HG02870 (cell line): ENCODE measurements at regions not wholly inside any gene's neighbourhood (a gene's known extent, or its start where the extent isn't known, plus 50 kb on each side); places are given as distances from the start of the nearest gene placed in this dataset.
"Not testable (repeated sequence)": the region's sequence is repeated elsewhere in the genome, so short reads cannot be mapped to it uniquely, and the experiment has no call there.

Source experiments
- ATAC-seq: cut with Tn5 transposase; IDR thresholded peaks from one replicate; pipeline ENCODE4 v1.9.1; 2021; ENCODE audit warnings: mild to moderate bottlenecking, moderate library complexity; ENCODE audit not compliant: unreplicated experiment

DNA sequence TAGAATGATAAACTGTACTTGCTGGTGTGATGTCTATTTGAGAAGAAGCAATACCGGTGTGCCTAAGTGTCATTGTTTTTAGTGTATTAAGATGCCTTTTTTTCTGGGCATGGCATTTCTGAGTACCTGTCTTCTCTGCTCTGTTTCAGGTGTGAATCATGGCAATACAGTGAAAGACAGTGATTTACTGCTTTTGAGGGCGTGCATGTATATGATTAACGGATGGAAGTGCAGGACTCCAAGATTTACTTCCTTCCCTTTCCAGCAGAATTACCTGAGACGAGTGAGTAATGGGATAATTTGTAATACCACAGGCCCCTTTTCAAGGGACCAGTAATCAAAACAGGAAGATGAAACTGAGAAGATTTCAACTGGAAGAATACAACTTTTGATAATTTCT is 315.8 kb downstream of the SOX4 start:
- ATAC-seq, result no peak

- no peak for ATAC-seq
These were observed 317.7 kb downstream of the SOX4 start for GRCh38 chr6:21911208-21911607.

DNA sequence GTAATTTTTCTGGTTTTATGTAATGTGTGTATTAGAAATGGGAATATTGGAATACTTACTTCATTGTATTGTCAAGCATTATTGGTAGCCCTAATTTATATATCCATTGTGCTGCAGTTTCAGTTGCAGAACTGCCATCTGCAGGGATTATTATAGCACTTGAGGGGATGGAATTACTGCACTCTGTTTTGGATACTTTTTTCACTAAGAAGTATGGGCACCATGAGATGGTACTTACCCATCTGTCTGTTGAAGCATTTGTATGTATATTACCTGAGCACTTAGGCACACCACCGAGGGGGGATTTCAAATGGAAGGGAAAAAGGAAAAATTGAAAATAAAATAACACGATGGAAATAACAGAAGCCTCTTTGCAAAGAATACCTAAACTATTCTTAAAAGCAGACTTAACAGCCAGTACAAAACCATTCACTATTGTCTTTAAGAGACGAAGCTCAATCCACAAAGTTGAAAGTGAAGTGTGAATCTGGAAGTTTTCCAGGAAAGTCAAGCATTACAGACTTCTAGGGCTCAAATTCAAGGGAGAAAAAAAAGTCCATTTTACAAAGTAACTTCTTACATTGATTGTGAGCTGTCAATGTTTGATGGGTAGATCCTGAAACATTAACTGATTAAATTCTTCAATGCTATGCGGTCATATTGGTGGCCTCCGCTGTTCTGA is 318.7 kb downstream of the SOX4 start:
- ATAC-seq, result no peak

GRCh38 chr6:21914121-21914973 is 320.8 kb downstream of the SOX4 start:
- no peak for ATAC-seq

DNA sequence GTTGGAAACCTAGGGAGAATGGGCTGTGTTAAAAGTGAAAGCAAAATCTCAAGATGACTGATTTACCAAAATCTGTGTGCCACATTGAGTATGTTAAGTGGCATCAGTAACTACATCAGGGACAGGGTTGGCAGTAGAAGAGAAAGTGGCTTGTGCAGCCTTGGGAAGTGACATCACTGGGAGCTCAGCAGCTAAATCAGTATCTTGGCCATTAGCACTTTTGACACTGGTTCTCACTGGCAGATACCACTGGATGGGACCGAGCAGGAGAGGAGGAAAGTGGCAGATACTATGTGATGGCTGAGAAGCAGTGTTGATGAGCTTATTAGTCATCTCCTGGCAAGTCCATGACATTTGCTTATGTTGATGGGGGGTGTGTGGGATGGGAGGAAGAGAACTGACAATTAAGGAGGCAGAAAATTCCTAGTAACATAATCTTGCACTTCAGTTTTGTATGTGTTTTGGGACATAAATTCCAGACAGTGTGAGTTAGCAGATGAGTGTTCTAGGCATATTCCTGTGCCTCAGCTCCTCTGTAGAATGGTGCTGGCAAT is 322.2 kb downstream of the SOX4 start:
- no peak for ATAC-seq

DNA sequence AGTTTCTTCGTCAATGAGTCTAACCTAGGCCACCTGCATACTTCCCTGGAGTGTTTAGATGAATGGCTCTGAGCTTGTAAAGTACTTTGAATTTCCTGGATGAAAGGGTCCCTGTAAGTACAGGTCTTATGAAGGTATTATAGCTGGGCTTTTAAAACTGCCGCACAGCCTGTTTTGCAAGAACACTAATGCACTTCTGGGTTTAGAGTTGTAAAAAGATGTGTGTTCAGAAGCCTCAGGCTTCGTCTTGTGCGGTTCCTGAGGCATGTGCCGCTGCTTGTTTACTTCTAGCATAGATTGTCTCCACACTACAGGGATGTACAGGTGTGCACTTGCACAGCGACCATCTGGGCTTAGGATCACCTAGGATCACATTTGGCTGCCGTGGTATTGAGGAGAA is 324.5 kb downstream of the SOX4 start:
- no peak for ATAC-seq

DNA sequence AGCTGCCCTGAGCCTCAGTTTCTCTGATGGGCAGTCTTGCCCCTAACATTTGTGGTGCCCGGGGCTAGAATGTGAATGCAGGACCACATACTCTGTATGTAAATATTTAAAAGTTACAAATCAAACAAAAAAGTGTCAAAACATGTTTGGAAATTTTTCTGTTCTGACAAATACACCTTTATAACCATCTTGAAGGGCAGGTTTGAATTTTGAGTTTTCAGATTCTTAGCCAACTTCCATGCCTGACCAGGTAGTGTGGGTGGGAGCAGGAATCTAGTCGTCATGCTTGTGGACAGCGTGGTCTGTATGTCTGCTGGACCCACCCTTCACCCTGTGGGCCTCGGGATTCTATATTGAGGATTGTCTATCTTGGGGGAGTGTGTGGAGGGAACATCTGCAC is 325.1 kb downstream of the SOX4 start:
- no peak for ATAC-seq

DNA sequence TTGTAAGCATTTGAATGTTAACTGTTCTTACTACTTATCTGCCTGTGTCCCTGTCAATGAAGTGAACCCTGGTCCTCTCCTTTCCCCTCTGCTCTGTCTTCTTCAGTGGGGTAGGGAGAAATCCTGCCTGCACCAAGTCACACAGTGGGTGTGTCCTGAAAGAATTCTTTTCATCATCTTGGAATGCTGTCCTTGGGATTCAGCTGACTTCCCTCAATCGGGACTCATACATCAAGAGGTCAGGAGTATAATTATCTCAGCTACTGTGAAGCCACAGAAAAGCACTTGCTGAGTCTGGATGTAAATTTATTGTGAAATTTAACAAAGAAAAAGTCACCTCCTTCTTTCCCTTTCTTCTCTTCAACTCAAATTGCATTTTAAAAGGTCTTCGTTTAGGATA is 328.5 kb downstream of the SOX4 start:
- ATAC-seq, result no peak

GRCh38 chr6:21924002-21924401 is 330.5 kb downstream of the SOX4 start:
- no peak for ATAC-seq

GRCh38 chr6:21928827-21929226 is 335.3 kb downstream of the SOX4 start:
- ATAC-seq, result no peak

DNA sequence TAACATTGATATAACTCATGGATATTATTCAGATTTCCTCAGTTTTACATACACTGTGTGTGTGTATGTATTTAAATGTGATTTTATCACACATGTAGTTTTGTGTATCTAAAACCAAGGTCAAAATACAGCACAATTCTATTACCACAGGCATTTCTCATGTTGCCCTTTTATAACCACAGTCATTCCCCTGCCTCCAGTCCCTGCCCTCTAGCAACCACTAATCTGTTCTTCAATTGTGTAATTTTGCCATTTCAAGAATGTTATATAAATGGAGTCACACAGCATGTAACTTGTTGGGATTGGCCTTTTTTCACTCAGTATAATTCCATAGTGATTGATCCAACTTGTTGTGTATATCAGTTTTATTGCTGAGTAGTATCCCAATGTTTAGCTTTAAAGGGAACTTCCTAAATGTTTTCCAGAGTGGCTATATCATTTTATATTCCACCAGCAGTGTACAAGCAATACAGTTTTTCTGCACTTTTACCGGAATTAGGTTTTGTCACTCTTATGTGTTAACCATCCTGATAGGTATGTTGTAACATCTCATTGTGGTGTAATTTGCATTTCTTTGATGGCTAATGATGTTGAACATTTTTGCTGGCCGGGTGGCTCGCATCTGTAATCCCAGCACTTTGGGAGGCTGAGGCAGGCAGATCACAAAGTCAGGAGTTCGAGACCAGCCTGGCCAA is 338.2 kb downstream of the SOX4 start:
- ATAC-seq, result no peak

GRCh38 chr6:21933351-21933750 is 339.8 kb downstream of the SOX4 start:
- no peak for ATAC-seq

- ATAC-seq, result no peak
These were observed 341.6 kb downstream of the SOX4 start for GRCh38 chr6:21935142-21935541.

DNA sequence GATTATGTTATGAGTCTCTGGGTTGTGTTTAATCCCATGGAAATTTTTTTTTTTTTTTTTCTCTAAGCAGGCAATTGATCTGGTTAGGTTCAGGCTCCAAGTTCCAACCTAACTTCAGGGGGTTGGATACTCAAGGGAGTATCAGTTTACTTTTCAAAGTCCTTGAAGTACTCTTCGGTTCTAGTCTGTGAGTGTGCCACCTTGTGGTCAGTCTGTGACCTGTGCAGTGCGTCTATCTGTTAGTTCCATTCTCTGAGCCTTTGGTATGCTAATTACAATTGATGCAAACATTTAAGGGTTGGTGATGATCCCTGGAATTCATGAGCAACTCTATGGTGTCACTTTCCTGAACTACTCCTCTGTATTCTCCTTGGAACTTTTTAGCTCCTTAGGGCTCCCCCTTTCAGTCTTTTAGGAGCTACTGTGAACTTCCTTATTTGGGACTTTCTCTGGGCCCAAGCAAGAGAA is 342.0 kb downstream of the SOX4 start:
- ATAC-seq, result no peak

DNA sequence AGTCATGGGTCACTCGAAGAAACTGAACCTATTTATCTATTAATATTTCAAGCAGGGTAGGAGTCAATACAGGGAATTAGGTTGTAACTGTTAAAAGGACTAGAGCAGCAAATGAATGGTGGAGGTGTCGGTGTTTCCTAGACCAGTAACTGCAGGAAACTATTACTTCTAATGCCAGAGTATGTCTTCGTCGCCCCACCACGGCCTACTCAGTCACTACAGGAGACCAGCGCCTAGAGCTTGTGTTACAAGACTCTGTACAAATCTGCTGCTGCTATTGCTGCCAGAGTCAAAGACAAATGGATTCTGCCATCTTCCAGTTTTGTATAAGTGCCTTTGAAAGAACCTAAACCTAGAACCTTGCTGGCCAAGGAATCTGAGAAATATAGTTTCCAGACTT is 343.9 kb downstream of the SOX4 start:
- no peak for ATAC-seq

DNA sequence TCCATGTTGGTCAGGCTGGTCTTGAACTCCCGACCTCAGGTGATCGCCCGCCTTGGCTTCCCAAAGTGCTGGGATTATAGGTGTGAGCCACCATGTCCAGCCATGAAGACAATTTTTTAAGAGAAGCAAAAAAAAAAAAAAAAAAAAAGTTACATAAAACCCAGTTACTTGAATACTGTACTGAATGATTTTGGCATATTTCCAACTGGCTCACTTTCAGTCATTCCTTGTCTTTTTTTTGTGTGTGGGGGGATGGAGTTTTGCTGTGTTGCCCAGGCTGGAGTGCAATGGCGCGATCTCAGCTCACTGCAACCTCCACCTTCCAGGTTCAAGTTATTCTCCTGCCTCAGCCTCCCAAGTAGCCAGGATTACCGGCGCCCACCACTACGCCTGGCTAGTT is 345.5 kb downstream of the SOX4 start:
- ATAC-seq, result not testable (repeated sequence)

- ATAC-seq, result no peak
These were observed 348.4 kb downstream of the SOX4 start for GRCh38 chr6:21941926-21942325.

- no peak for ATAC-seq
These were observed 349.3 kb downstream of the SOX4 start for GRCh38 chr6:21942897-21943296.

DNA sequence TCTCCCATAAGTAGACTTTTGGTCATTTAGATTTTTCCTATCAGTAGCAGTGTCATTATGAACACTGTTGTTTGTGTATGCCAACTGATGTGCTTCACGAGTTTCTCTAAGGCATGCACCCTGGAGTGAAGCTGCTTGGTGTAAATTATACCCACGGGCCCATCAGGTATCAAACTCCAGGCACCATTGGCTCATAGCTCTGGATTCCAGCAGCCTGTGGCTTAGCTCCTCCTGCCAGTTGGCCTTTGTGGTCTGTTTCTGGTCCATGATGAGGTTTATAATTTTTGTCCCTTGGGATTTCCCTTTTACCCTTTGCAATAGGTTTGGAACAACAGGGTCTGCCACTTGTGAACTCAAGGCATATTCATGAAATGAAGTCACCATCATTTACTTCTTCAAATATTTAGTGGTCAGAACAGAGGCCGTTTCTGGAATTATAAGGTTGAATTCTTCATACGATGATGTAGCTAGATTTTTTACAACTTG is 350.5 kb downstream of the PRL start:
- ATAC-seq, result no peak

DNA sequence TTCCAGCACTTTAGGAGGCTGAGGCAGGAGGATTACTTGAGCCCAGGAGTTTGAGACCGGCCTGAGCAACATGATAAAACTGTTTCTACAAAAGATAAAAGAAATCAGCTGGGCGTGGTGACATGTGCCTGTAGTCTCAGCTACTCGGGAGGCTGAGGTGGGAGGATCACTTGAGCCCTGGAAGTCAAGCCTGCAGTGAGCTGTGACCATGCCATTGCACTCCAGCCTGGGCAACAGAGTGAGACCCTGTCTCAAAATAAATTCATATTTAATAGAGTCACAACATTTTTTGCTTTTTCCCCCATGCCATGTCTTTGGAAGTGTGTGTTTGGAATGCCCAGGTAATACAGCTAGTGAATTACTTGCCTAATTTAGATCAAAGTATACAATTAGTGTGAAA is 349.6 kb downstream of the PRL start:
- not testable (repeated sequence) for ATAC-seq

- no peak for ATAC-seq
These were observed 349.0 kb downstream of the PRL start for GRCh38 chr6:21947731-21948386.
